HepG2 (cell line): ENCODE measurements at regions not wholly inside any gene's neighbourhood (a gene's known extent, or its start where the extent isn't known, plus 50 kb on each side); places are given as distances from the start of the nearest gene placed in this dataset.

ENCODE experiments used
- DRAP1 ChIP-seq: IDR thresholded peaks from 2 replicates; pipeline ENCODE4 v1.6.1; 2016; ENCODE audit warnings: missing genetic modification reagents, missing compliant biosample characterization
- GTF3A ChIP-seq: sonication (generic); formaldehyde crosslinking; conservative IDR thresholded peaks from 2 replicates; pipeline ENCODE4 v1.4.0; 2020; ENCODE audit warnings: mild to moderate bottlenecking, missing genetic modification reagents
- TARDBP ChIP-seq: sonication (generic); formaldehyde crosslinking; IDR thresholded peaks from 2 replicates; pipeline ENCODE4 v1.8.0; 2022; ENCODE audit warnings: mild to moderate bottlenecking, missing genetic modification reagents
- ZBTB38 ChIP-seq: sonication (generic); formaldehyde crosslinking; IDR thresholded peaks from 2 replicates; pipeline ENCODE4 v1.5.1; 2020; ENCODE audit warnings: mild to moderate bottlenecking, missing genetic modification reagents
- ZBTB8A ChIP-seq: sonication (generic); formaldehyde crosslinking; IDR thresholded peaks from 2 replicates; pipeline ENCODE4 v1.4.0; 2020; ENCODE audit warnings: mild to moderate bottlenecking, low read depth, missing genetic modification reagents, borderline replicate concordance
- ZNF318 ChIP-seq: sonication (generic); formaldehyde crosslinking; IDR thresholded peaks from 2 replicates; pipeline ENCODE4 v1.4.0; 2020; ENCODE audit warnings: mild to moderate bottlenecking, missing genetic modification reagents

GRCh38 chr5:6218116-6218515 lies 160.2 kb downstream of the MED10 start (continued):
- TF ChIP-seq ZNF318 (no peak), GTF3A (CRISPR knock-in tag) (no peak), DRAP1 (CRISPR knock-in tag) (no peak), TARDBP (CRISPR knock-in tag) (no peak), ZBTB38 (CRISPR knock-in tag) (no peak), ZBTB8A (CRISPR knock-in tag) (no peak)
